Endothelial cell of umbilical vein (primary cell): ENCODE measurements at regions not wholly inside any gene's neighbourhood (a gene's known extent, or its start where the extent isn't known, plus 50 kb on each side); places are given as distances from the start of the nearest gene placed in this dataset.

Experiments used
- BruUV-seq: library from RNA; stranded (reverse); fragments of 400-500 nt; replicated peaks from 2 replicates; lab custom pipeline; 2021; lab: Mats Ljungman, UMichigan
- CTCF ChIA-PET: fragments of 300-600, 350-600 bp; sonication (Branson Sonifier 250); formaldehyde crosslinking; loops from one replicate; lab custom pipeline; 2021; ENCODE audit warnings: antibody characterized with exemption, inconsistent platforms; lab: Charles Lee
- POLR2A ChIA-PET: fragments of 300-600, 350-600 bp; sonication (Branson Sonifier 250); formaldehyde crosslinking; loops from one replicate; lab custom pipeline; 2021; ENCODE audit warnings: antibody characterized with exemption, inconsistent platforms; lab: Charles Lee
- DNase-seq: peaks from one replicate; pipeline ENCODE4 v3.0.0-alpha.2; 2011; ENCODE audit warnings: low read depth, low spot score
- FAIRE-seq: peaks from 2 replicates; lab custom pipeline; 2011; peaks lifted over from hg19 to GRCh38; lab: Jason Lieb, UNC
- H2AFZ ChIP-seq: 2 replicates; pipeline ENCODE4 v1.6.0; 2012; ENCODE audit warnings: low read depth, low read length, control low read depth, inconsistent platforms
- H3K27ac ChIP-seq: 2 replicates; pipeline ENCODE4 v1.5.1; 2011; ENCODE audit warnings: low read depth, mild to moderate bottlenecking, control low read depth, low read length, moderate library complexity; ENCODE audit not compliant: insufficient read depth
- H3K27me3 ChIP-seq, 2 experiments: 2 replicates each; pipeline versions ENCODE4 v1.6.0 to v1.6.1; 2011; ENCODE audit warnings: low read length in 2 of 2, mixed read lengths in 1 of 2; ENCODE audit not compliant: control insufficient read depth in 2 of 2, insufficient read depth in 2 of 2
- H3K36me3 ChIP-seq, 2 experiments: 2 replicates in 1 of 2; 3 replicates in 1 of 2; pipeline ENCODE4 v1.5.1; 2011; ENCODE audit warnings: low read length in 2 of 2, mild to moderate bottlenecking in 1 of 2, moderate library complexity in 1 of 2; ENCODE audit not compliant: control insufficient read depth in 2 of 2, insufficient read depth in 2 of 2; ENCODE audit errors: extremely low read depth in 1 of 2
- H3K4me1 ChIP-seq: 3 replicates; pipeline ENCODE4 v1.5.1; 2011; ENCODE audit warnings: mild to moderate bottlenecking, low read length; ENCODE audit not compliant: control insufficient read depth, insufficient read depth; ENCODE audit errors: extremely low read depth
- H3K4me2 ChIP-seq: 2 replicates; pipeline ENCODE4 v1.6.1; 2011; ENCODE audit warnings: low read length, control low read depth, mixed read lengths; ENCODE audit not compliant: insufficient read depth
- H3K4me3 ChIP-seq, 3 experiments: fragments of 200-600 bp in 1 of 3; sonication (generic), shearing (Covaris generic) in 1 of 3; replicated peaks in 1 of 3; 2 replicates each; pipeline ENCODE4 v1.5.1; 2011 to 2016; ENCODE audit warnings: control low read depth in 3 of 3, low read length in 3 of 3, mild to moderate bottlenecking in 2 of 3, inconsistent platforms in 1 of 3, low read depth in 1 of 3, moderate library complexity in 1 of 3; ENCODE audit not compliant: insufficient read depth in 1 of 3
- H3K79me2 ChIP-seq: 2 replicates; pipeline ENCODE4 v1.6.0; 2012; ENCODE audit warnings: low read length, inconsistent platforms; ENCODE audit not compliant: control insufficient read depth, insufficient read depth
- H3K9ac ChIP-seq: replicated peaks from 2 replicates; pipeline ENCODE3; 2011; ENCODE audit warnings: low read length, control low read depth; ENCODE audit not compliant: insufficient read depth; ENCODE audit errors: extremely low read depth
- H3K9me1 ChIP-seq: replicated peaks from 3 replicates; pipeline ENCODE4 v1.6.0; 2011; ENCODE audit warnings: mild to moderate bottlenecking, low read length; ENCODE audit not compliant: control insufficient read depth, insufficient read depth; ENCODE audit errors: extremely low read depth
- H3K9me3 ChIP-seq: replicated peaks from 2 replicates; pipeline ENCODE4 v1.5.1; 2012; ENCODE audit warnings: low read length, inconsistent platforms; ENCODE audit not compliant: control insufficient read depth, insufficient read depth
- H4K20me1 ChIP-seq: replicated peaks from 2 replicates; pipeline ENCODE3; 2011; ENCODE audit warnings: mild to moderate bottlenecking, low read length; ENCODE audit not compliant: control insufficient read depth, insufficient read depth; ENCODE audit errors: extremely low read depth
- CTCF ChIP-seq, 2 donors: IDR thresholded peaks; 1 replicate in 1 of 2; 2 replicates in 1 of 2; pipeline ENCODE4 v1.5.1; 2011; ENCODE audit warnings: low read length in 2 of 2, mild to moderate bottlenecking in 2 of 2, moderate library complexity in 2 of 2, control low read depth in 1 of 2, inconsistent platforms in 1 of 2, low read depth in 1 of 2; ENCODE audit not compliant: insufficient read depth in 1 of 2; ENCODE audit errors: extremely low read depth in 1 of 2
- EZH2 ChIP-seq: IDR thresholded peaks from 2 replicates; pipeline ENCODE4 v1.6.1; 2012; ENCODE audit warnings: borderline replicate concordance, low read depth, mild to moderate bottlenecking, moderate library complexity, low read length, inconsistent platforms; ENCODE audit not compliant: severe bottlenecking
- FOS ChIP-seq: IDR thresholded peaks from 2 replicates; pipeline ENCODE4 v1.6.1; 2011; ENCODE audit warnings: mild to moderate bottlenecking, low read length, moderate library complexity, borderline replicate concordance; ENCODE audit not compliant: insufficient read depth
- GATA2 ChIP-seq: IDR thresholded peaks from 2 replicates; pipeline ENCODE4 v1.7.0; 2011; ENCODE audit warnings: low read depth, mild to moderate bottlenecking, moderate library complexity, mixed read lengths, low read length; ENCODE audit not compliant: insufficient read length, insufficient read depth
- JUN ChIP-seq: IDR thresholded peaks from 2 replicates; pipeline ENCODE4 v1.6.1; 2011; ENCODE audit warnings: borderline replicate concordance, low read depth; ENCODE audit not compliant: insufficient read length, insufficient read depth
- MAX ChIP-seq: IDR thresholded peaks from 2 replicates; pipeline ENCODE4 v1.6.1; 2011; ENCODE audit not compliant: insufficient read depth, insufficient read length
- MYC ChIP-seq: IDR thresholded peaks from one replicate; pipeline ENCODE4 v1.6.1; 2011; ENCODE audit warnings: mild to moderate bottlenecking, low read depth, low read length
- POLR2A ChIP-seq: IDR thresholded peaks from 2 replicates; pipeline ENCODE4 v1.6.1; 2012; ENCODE audit warnings: low read depth, mild to moderate bottlenecking, control low read depth, low read length
- POLR2AphosphoS5 ChIP-seq: IDR thresholded peaks from 2 replicates; pipeline ENCODE4 v1.6.1; 2012; ENCODE audit warnings: low read depth, mild to moderate bottlenecking, control low read depth, low read length, moderate library complexity; ENCODE audit not compliant: insufficient read depth
- dilution Hi-C: fragments of 300-500 bp; cut with MboI; formaldehyde crosslinking; loops from one replicate; pipeline ENCODE4 v1.15.0; 2019; ENCODE audit warnings: low sequenced_read_pairs; ENCODE audit not compliant: extremely low pct_ligation_motif_present
- intact Hi-C: fragments of 100-400 bp; cut with micrococcal nuclease; formaldehyde crosslinking; loops from one replicate; pipeline ENCODE4 v1.10.0; 2022

- BruUV-seq, result no TSS peak
- Histone ChIP-seq H3K9me3 (no peaks in the 10 kb centered on the region), H3K9ac (no peak overlapping the region), H4K20me1 (no peaks in the 10 kb centered on the region), H3K27me3 (no peaks in the 10 kb centered on the region), H3K27ac (no peak overlapping the region), H3K36me3 (no peaks in the 10 kb centered on the region), H3K79me2 (no peaks in the 10 kb centered on the region), H2AFZ (no peak overlapping the region), H3K4me3 (no peak overlapping the region), H3K9me1 (no peaks in the 10 kb centered on the region), H3K4me2 (no peak overlapping the region), H3K4me1 (no peaks in the 10 kb centered on the region)
- FAIRE-seq (no peak), DNase-seq (no peak)
- intact Hi-C loops (no loop called here), dilution Hi-C loops (no loop called here)
- TF ChIP-seq CTCF (IDR thresholded peaks at IDR 0.05; ENCODE audit: extremely low read depth in 1 of 2, insufficient read depth in 1 of 2, low read depth in 1 of 2, low read length in 2 of 2) (no peak), EZH2 (no peak), FOS (no peak), JUN (no peak), GATA2 (no peak), MYC (no peak), MAX (no peak), POLR2A (no peak), POLR2AphosphoS5 (no peak)
- POLR2A ChIA-PET, result no interaction called here
- CTCF ChIA-PET, result no interaction called here
Observed at GRCh38 chr4:149890531-149890930, 74.9 kb upstream of the IQCM start.
